Caco-2 (cell line): ENCODE measurements at regions not wholly inside any gene's neighbourhood (a gene's known extent, or its start where the extent isn't known, plus 50 kb on each side); places are given as distances from the start of the nearest gene placed in this dataset.
"Not testable (repeated sequence)": the region's sequence is repeated elsewhere in the genome, so short reads cannot be mapped to it uniquely, and the experiment has no call there.

ENCODE experiments used
- BruUV-seq: library from RNA; stranded (reverse); fragments of 400-500 nt; replicated peaks from 2 replicates; lab custom pipeline; 2021; lab: Mats Ljungman, UMichigan
- CTCF ChIA-PET: fragments of 300-600 bp; sonication (Branson Sonifier 250); formaldehyde crosslinking; loops from one replicate; lab custom pipeline; 2022; ENCODE audit warnings: antibody characterized with exemption; lab: Charles Lee
- POLR2A ChIA-PET: fragments of 300-600 bp; sonication (Branson Sonifier 250); formaldehyde crosslinking; loops from one replicate; lab custom pipeline; 2022; ENCODE audit warnings: antibody characterized with exemption; lab: Charles Lee
- DNase-seq, 2 experiments: peaks; one replicate each; pipeline versions ENCODE4 v3.0.0 to v3.0.0-alpha.2; 2020 to 2022
- H3K27me3 ChIP-seq: replicated peaks from 2 replicates; pipeline ENCODE4 v1.6.0; 2011; ENCODE audit warnings: low read length; ENCODE audit not compliant: control insufficient read depth, insufficient read depth
- H3K36me3 ChIP-seq: 2 replicates; pipeline ENCODE4 v1.5.1; 2011; ENCODE audit warnings: low read length; ENCODE audit not compliant: control insufficient read depth, insufficient read depth
- H3K4me1 ChIP-seq: fragments of 250-450 bp; sonication (Bioruptor Pico); 2 replicates; pipeline ENCODE4 v1.5.1; 2020; ENCODE audit warnings: mild to moderate bottlenecking
- H3K4me3 ChIP-seq: 2 replicates; pipeline ENCODE4 v1.5.1; 2011; ENCODE audit warnings: low read depth, mild to moderate bottlenecking, control low read depth, low read length
- H3K9me3 ChIP-seq: fragments of 250-450 bp; sonication (Bioruptor Pico); 2 replicates; pipeline ENCODE4 v1.5.1; 2020; ENCODE audit warnings: mild to moderate bottlenecking, moderate library complexity
- H3K27ac Mint-ChIP-seq: one replicate; pipeline ENCODE4 v1.8.0; 2022; ENCODE audit warnings: mixed read lengths; ENCODE audit not compliant: unreplicated experiment
- H3K27me3 Mint-ChIP-seq: one replicate; pipeline ENCODE4 v1.8.0; 2022; ENCODE audit warnings: mixed read lengths; ENCODE audit not compliant: insufficient read depth, unreplicated experiment
- H3K36me3 Mint-ChIP-seq: one replicate; pipeline ENCODE4 v1.8.0; 2022; ENCODE audit warnings: mild to moderate bottlenecking, mixed read lengths; ENCODE audit not compliant: insufficient read depth, unreplicated experiment
- H3K4me1 Mint-ChIP-seq: one replicate; pipeline ENCODE4 v1.8.0; 2022; ENCODE audit warnings: low read depth, mixed read lengths; ENCODE audit not compliant: unreplicated experiment
- H3K4me3 Mint-ChIP-seq: one replicate; pipeline ENCODE4 v1.8.0; 2022; ENCODE audit warnings: mild to moderate bottlenecking, moderate library complexity, mixed read lengths; ENCODE audit not compliant: unreplicated experiment
- H3K9me3 Mint-ChIP-seq: one replicate; pipeline ENCODE4 v1.8.0; 2022; ENCODE audit warnings: mixed read lengths; ENCODE audit not compliant: unreplicated experiment
- CTCF ChIP-seq, 2 experiments: fragments of 200-600 bp in 1 of 2; IDR thresholded peaks; 1 replicate in 1 of 2; 2 replicates in 1 of 2; pipeline versions ENCODE4 v1.5.1 to v1.8.0; 2011 to 2022; ENCODE audit warnings: antibody characterized with exemption in 1 of 2, control low read depth in 1 of 2, inconsistent platforms in 1 of 2, low read depth in 1 of 2, low read length in 1 of 2, mild to moderate bottlenecking in 1 of 2, moderate library complexity in 1 of 2; ENCODE audit not compliant: insufficient read depth in 1 of 2, severe bottlenecking in 1 of 2, unreplicated experiment in 1 of 2
- intact Hi-C: fragments of 100-400 bp; cut with micrococcal nuclease; formaldehyde crosslinking; loops from one replicate; pipeline ENCODE4 v1.10.0; 2022; ENCODE audit not compliant: unreplicated experiment

DNA sequence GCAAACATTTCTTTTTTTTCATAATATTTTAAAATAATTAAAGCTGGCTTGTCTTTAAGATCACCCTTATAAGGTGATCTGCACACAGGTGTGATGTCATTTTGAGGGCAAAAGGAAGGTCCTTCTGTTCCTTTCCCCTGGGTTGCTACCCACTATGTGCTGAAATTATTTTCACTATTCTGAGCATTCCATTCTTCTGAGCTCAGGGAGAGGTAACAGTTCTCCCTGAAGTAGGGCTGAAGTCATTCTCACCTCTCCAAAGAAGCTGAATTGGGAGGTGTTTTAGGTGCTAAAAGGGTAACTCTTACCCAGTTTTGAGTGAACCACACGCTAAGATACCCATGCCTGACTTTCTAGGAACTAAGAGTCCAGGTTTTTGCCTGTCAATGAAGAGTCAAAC lies 247.6 kb downstream of the SLC4A3 start:
- POLR2A ChIA-PET, result no interaction called here
- H3K9me3 Mint-ChIP-seq, result no peaks in the 10 kb centered on the region
- no peak overlapping the region for H3K4me3 ChIP-seq
- H3K4me1 Mint-ChIP-seq, result no peaks in the 10 kb centered on the region
- BruUV-seq, result no TSS peak
- no peaks in the 10 kb centered on the region for H3K4me1 ChIP-seq
- TF ChIP-seq CTCF (IDR thresholded peaks at IDR 0.05; ENCODE audit: insufficient read depth in 1 of 2, low read depth in 1 of 2, low read length in 1 of 2, severe bottlenecking in 1 of 2, unreplicated experiment in 1 of 2), result no peak
- H3K27ac Mint-ChIP-seq, result no peak overlapping the region
- peaks cover 9% of the 10 kb centered on the region for H3K27me3 Mint-ChIP-seq
- intact Hi-C loops, result no loop called here
- H3K36me3 Mint-ChIP-seq, result no peaks in the 10 kb centered on the region
- no peaks in the 10 kb centered on the region for H3K36me3 ChIP-seq
- DNase-seq, result no peak
- CTCF ChIA-PET, result no interaction called here
- no peak overlapping the region for H3K4me3 Mint-ChIP-seq
- no peaks in the 10 kb centered on the region; the same call in 1 of the 2 replicates for H3K27me3 ChIP-seq
- no peaks in the 10 kb centered on the region for H3K9me3 ChIP-seq

GRCh38 chr2:219875986-219876385 lies 248.6 kb downstream of the SLC4A3 start:
- H3K4me3 Mint-ChIP-seq, H3K4me1 Mint-ChIP-seq, H3K4me3 ChIP-seq, H3K9me3 ChIP-seq, H3K27ac Mint-ChIP-seq, H3K4me1 ChIP-seq, POLR2A ChIA-PET, intact Hi-C loops, H3K36me3 ChIP-seq, H3K27me3 Mint-ChIP-seq, H3K27me3 ChIP-seq, DNase-seq, BruUV-seq, H3K9me3 Mint-ChIP-seq, CTCF ChIA-PET, H3K36me3 Mint-ChIP-seq: not testable (repeated sequence)

DNA sequence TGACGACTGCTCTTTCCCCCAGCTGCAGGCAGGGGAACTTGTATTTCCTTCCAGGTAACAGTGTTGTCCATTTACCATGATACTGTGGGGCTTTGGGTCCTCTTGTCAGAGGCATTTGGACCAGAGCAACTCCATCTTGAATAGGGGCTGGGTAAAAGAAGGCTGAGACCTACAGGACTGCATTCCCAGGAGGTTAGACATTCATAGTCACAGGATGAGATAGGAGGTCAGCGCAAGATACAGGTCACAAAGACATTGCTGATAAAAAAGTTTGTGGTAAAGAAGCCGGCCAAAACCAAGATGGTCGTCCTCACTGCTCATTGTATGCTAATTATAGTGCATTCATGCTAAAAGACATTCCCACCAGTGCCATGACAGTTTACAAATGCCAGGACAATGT lies 249.5 kb downstream of the SLC4A3 start:
- H3K4me1 Mint-ChIP-seq, result no peaks in the 10 kb centered on the region
- no peak overlapping the region for H3K4me3 ChIP-seq
- H3K9me3 ChIP-seq, result no peaks in the 10 kb centered on the region
- no peak overlapping the region for H3K4me3 Mint-ChIP-seq
- H3K4me1 ChIP-seq, result no peaks in the 10 kb centered on the region
- no peaks in the 10 kb centered on the region for H3K36me3 ChIP-seq
- no peaks in the 10 kb centered on the region for H3K36me3 Mint-ChIP-seq
- DNase-seq, result no peak
- ChIA-PET CTCF (no interaction called here), POLR2A (no interaction called here)
- H3K27me3 ChIP-seq, result no peaks in the 10 kb centered on the region; the same call in 1 of the 2 replicates
- H3K9me3 Mint-ChIP-seq, result no peaks in the 10 kb centered on the region
- TF ChIP-seq CTCF (IDR thresholded peaks at IDR 0.05; ENCODE audit: insufficient read depth in 1 of 2, low read depth in 1 of 2, low read length in 1 of 2, severe bottlenecking in 1 of 2, unreplicated experiment in 1 of 2), result no peak
- intact Hi-C loops, result no loop called here
- peaks cover 8% of the 10 kb centered on the region for H3K27me3 Mint-ChIP-seq
- BruUV-seq, result no TSS peak
- no peak overlapping the region for H3K27ac Mint-ChIP-seq

GRCh38 chr2:219877728-219878127 lies 250.3 kb downstream of the SLC4A3 start:
- Mint-ChIP-seq H3K4me1 (no peaks in the 10 kb centered on the region), H3K27ac (no peak overlapping the region), H3K9me3 (no peaks in the 10 kb centered on the region), H3K27me3 (peaks cover 5% of the 10 kb centered on the region), H3K36me3 (no peaks in the 10 kb centered on the region), H3K4me3 (no peak overlapping the region)
- Histone ChIP-seq H3K4me3 (no peak overlapping the region), H3K27me3 (no peaks in the 10 kb centered on the region; the same call in 1 of the 2 replicates), H3K9me3 (no peaks in the 10 kb centered on the region), H3K36me3 (no peaks in the 10 kb centered on the region), H3K4me1 (no peaks in the 10 kb centered on the region)
- no peak for DNase-seq
- TF ChIP-seq CTCF (IDR thresholded peaks at IDR 0.05; ENCODE audit: insufficient read depth in 1 of 2, low read depth in 1 of 2, low read length in 1 of 2, severe bottlenecking in 1 of 2, unreplicated experiment in 1 of 2), result no peak
- ChIA-PET CTCF (no interaction called here), POLR2A (no interaction called here)
- intact Hi-C loops, result no loop called here
- BruUV-seq, result no TSS peak
